HG03060 (cell line): ENCODE measurements at regions not wholly inside any gene's neighbourhood (a gene's known extent, or its start where the extent isn't known, plus 50 kb on each side); places are given as distances from the start of the nearest gene placed in this dataset.

Experiments
- ATAC-seq: cut with Tn5 transposase; IDR thresholded peaks from one replicate; pipeline ENCODE4 v1.9.1; 2021; ENCODE audit warnings: low read depth, moderate number of reproducible peaks; ENCODE audit not compliant: unreplicated experiment

GRCh38 chr1:238101923-238102322 lies 211.2 kb upstream of the ZP4 start:
- ATAC-seq: no peak

DNA sequence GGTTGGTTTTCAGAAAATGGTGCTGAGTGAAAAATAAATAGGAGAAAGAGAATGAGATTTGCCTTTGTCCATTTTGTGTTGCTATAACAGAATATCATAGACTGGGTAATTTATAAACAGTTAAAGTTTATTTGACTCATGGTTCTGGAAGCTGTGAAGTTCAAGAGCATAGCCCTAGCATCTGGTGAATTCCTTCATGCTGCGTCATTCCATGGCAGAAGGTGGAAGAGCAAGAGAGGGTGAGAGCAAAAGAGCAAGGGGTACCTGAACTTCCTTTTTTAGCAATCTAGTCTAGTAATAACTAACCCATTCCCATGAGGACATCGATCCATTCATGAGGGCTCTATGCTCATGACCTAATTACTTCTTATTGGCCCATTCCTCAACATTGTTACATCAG lies 209.1 kb upstream of the ZP4 start:
- no peak for ATAC-seq

DNA sequence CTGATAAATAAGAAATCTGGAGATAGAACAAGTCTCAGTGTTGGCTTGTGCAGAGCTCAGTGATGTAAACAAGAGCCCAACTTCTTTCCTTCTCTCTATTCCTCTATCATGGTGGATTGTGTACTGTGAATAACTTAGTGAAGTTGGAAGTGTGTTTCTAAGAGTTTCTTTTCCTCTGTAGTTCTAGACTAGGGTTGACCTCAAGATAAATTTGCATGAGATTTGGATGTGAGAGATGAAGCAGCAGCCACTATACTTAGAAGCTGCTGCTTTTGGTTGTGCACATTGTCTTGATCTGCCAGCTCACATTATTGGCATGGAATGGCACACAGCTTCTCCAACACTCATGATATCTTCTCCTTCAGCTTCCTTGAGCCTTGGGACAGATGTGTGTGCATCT lies 198.9 kb upstream of the ZP4 start:
- no peak for ATAC-seq

DNA sequence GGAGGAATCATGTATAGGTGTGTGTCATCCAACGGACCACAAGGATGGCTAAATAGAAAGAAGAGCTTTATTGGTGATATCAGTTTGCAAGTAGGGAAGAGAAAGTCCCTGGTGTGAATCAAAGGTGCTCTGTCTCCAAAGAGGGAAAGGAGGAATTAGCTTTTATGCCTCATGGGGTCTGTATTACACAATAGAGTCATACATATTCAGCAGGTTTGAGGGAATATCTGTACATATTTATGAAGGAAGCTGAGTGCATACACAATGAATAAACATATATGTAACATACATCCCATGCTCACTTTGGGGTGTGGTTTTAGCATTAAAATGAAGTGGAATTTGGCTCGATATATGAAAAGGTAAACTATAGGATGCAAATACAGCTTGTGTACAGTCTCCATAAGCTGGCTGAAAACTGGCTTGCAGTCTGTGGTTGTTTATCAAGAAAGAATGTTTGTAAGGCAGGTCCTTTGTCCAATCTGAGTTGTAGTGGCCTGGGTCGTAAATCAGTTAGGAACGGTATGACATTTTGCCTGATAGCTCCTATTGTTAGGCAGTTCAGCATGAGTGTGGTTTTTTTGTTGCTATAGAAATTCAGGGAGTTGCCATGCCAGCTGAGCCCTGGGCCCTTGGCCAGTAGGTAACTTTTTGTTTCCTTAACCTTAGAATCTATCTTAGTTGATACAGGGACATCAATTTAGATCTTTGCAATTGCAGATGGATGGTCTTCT lies 198.0 kb upstream of the ZP4 start:
- no peak for ATAC-seq

- no peak for ATAC-seq
These were observed 183.3 kb upstream of the ZP4 start for GRCh38 chr1:238073991-238074390.

- no peak for ATAC-seq
These were observed 180.3 kb upstream of the ZP4 start for GRCh38 chr1:238071061-238071460.

DNA sequence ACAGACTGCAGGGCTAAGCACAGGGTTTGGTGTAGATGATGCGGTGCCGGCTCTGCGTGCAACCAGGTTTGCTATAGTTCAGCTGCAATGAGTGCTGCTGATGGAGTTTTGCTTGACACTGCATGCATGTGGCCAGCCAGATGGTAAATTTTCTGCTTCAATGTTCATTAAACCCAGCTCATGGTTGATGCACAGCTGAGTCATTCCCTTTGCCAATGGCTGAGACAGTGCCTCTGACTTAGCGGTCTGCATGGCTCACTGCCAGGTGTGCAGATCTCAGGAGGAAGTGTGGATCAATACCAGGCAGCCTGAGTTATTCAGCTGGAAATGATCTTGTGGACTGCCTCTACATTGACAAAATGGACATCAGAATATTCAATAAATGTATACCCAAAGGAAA lies 172.7 kb upstream of the ZP4 start:
- ATAC-seq: peak; percentile 52

DNA sequence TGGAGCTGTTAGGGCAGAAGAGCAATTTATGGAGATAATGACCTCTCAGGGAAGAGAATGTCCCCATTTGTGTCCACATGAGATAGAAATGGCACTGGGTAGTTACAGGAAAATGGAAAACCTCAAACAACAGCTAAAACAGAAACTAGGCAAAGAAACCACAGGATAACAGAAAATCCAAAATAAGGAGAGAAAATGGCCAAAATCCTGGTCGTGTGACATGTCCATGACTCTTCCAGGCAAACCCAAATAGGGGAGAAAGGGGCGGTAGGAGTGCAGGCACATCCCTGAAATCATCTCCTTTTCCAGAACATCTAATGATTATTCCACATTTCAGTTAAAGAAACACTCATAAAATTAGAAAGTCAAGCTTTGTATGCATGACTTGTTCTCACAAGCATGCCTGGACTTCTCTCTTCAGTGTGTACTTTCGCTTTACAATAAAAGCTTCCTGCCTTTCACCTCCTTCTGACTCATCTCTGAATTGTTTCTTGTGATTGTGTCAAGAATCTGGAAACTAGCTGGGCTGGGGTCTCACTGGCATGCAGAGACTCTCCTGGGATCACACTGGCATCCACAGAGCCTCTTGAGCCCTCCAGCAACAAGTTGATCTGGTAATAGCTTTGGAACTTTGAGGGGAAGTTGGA lies 171.4 kb upstream of the ZP4 start:
- peak; percentile 43 for ATAC-seq

DNA sequence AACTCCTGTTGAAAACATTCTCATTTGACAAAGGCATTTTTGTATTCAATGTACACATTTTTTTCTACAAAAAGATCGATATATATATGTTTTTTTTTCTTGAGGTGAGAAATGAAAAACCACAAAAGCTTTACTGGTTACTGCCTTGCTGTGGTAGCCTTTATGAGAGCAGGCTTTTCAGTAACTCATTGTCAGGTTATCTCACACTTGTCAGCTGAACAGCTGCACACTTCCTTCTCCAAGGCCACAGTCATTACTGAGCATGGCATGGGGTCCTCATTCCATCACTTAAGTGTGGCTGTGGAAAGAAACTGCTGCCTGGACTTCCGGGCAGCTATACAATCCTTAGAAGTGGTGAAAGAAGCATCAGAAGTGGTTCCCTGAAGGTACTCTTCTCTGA lies 169.3 kb upstream of the ZP4 start:
- peak; percentile 61 for ATAC-seq

DNA sequence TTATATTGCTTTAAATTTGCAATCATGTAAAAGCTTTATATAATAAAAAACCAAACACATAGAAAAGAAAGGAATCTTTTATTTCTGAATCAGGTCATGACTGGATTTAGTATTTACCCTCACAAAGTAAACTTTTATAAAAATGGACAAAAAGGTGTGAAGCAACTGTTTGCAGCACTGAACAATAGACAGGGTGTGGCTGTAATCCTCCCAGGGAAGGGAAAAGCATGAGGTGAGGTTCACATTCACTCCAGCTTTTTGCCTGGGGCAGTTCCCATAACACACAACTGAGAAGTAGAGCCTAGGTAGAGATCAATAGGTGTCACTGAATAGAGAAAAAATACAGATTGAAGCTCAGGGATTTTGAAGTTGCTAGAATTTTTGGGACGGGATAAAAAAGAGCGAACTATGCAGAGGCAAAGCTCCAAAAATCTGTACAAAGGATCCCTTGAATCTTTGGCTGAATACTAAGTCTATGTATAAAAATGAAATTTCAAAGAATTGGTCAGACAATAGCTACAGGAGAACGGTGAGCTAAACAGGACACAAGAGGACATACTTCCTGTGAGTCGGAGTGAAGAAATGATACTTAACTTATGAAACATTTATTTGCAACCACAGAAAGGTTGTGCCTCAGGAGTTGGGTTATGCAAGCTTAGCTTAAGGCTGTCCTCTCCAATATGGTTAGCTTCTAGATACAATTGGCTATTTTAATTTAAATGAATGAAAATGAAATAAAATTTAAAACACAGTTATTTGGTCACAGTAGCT lies 162.0 kb upstream of the ZP4 start:
- no peak for ATAC-seq

GRCh38 chr1:238029126-238029525 lies 138.4 kb upstream of the ZP4 start:
- ATAC-seq: no peak

DNA sequence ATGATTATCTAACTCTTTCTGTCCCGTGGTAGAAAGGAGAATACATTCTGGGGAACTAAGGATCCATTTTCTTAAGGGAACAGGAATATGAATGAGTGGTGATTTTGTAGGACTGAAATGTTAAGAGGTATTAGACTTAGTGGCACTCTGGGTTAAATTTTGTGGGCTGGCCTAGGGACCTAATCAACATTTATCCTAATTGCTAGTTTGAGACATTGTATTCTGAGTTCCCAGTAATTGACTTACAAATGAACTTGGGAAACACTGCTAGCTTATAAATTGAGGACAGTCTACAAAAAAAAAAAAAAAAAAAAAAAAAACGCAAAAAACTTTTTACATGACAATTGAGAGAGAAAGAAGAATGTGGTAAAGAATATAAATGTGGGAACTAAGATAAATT lies 136.6 kb upstream of the ZP4 start:
- no peak for ATAC-seq

DNA sequence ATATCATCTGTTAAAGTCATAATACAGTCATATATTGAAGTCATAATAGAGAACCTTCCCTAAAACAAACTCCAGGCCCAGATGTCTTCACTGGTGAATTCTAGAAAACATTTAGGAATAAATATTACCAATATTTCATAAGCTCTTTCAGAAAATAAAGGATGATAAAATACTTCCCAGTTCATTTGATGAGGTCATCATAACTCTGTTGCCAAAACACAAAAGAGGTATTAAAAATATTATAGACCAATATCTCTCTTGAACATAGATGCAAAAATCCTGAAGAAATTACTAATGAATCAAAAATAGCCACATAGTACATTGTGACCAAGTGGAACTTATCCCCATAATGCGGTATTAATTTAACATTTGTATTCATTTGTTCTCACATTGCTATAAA lies 132.4 kb upstream of the ZP4 start:
- ATAC-seq: no peak

- no peak for ATAC-seq
These were observed 127.5 kb upstream of the ZP4 start for GRCh38 chr1:238018214-238018613.

DNA sequence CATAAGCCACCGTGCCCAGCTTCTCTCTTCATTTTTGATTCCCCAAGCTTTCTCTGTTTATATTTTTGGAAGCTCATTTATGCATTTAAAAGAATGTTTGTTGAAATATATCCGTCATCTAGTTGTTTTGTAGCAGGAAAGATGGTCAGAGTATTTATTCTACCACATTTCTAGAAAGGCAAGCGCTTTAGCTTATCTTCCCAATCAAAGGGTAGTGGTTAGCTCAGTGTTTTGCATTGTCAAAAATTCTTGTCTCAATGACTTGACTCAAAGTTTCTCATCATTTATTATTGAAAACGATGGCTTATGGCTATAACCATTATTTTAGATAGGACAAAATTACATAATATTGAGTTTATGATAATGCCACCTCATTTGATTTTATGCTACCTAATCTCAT lies 116.1 kb upstream of the ZP4 start:
- no peak for ATAC-seq

GRCh38 chr1:238005116-238005515 lies 114.4 kb upstream of the ZP4 start:
- ATAC-seq: no peak

GRCh38 chr1:238001818-238002217 lies 111.1 kb upstream of the ZP4 start:
- no peak for ATAC-seq

- no peak for ATAC-seq
These were observed 108.8 kb upstream of the ZP4 start for GRCh38 chr1:237999426-238000052.

- ATAC-seq: no peak
These were observed 107.9 kb upstream of the ZP4 start for GRCh38 chr1:237998581-237998980.

GRCh38 chr1:237983496-237983895 lies 92.8 kb upstream of the ZP4 start:
- no peak for ATAC-seq

- no peak for ATAC-seq
These were observed 90.5 kb upstream of the ZP4 start for GRCh38 chr1:237981223-237981622.
